ENCODE measurements at regions not wholly inside any gene's neighbourhood (a gene's known extent, or its start where the extent isn't known, plus 50 kb on each side); places are given as distances from the start of the nearest gene placed in this dataset.

GRCh38 chr3:72227486-72228070 is 442.6 kb upstream of the PROK2 start:
- Histone ChIP-seq H3K27me3 (no peaks in the 10 kb centered on the region), H3K4me3 (no peak overlapping the region), H3K27ac (no peak overlapping the region), H3K36me3 (no peaks in the 10 kb centered on the region), H3K9me3 (peaks cover 0 to 38% (median 9%) of the 10 kb centered on the region in 4 donors), H3K4me1 (peaks cover 0 to 12% (median 3%) of the 10 kb centered on the region in 4 donors)
- TF ChIP-seq EP300 (IDR thresholded peaks at IDR 0.05): no peak
- TF ChIP-seq, protein P1, sequence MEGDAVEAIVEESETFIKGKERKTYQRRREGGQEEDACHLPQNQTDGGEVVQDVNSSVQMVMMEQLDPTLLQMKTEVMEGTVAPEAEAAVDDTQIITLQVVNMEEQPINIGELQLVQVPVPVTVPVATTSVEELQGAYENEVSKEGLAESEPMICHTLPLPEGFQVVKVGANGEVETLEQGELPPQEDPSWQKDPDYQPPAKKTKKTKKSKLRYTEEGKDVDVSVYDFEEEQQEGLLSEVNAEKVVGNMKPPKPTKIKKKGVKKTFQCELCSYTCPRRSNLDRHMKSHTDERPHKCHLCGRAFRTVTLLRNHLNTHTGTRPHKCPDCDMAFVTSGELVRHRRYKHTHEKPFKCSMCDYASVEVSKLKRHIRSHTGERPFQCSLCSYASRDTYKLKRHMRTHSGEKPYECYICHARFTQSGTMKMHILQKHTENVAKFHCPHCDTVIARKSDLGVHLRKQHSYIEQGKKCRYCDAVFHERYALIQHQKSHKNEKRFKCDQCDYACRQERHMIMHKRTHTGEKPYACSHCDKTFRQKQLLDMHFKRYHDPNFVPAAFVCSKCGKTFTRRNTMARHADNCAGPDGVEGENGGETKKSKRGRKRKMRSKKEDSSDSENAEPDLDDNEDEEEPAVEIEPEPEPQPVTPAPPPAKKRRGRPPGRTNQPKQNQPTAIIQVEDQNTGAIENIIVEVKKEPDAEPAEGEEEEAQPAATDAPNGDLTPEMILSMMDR (IDR thresholded peaks at IDR 0.05): no peak
- no peak for TF ChIP-seq POLR2A (IDR thresholded peaks at IDR 0.05)
- WGBS, 2 donors: 69 to 74% methylated on average over 5 of the region's 5 CpGs
- no peak for DNase-seq (ENCODE audit: low spot score in 2 of 2)

DNA sequence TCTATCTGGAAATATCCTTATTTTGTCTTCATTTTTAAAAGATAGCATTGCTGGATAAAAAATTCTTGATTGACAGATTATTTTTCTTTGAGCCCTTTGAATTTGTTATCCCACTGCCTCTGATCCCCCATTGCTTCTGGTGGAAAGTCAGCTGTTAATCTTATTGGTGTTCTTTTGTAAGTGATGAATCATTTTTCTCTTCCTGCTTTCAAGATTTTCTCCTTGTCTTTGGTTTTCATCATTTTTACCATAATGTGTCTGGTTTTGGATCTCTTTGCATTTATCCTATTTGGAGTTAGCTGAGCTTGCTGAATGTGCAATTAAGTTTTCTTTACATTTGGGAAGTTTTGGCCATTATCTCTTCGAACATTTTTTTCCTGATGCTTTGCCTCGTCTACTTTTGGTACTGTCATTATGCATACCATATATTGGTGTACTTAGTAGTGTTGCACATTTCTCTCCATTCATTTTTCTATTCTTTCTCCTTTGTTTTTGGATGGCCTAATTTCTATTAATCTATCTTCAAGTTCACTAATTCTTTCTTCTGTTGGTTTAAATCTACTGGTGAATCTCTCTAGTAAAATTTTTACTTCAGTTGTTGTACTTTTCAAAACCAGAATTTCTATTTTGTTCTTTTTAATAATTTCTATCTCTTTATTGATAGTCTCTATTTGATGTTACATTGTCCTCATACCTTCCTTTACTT is 440.0 kb upstream of the PROK2 start:
- 95 to 97% methylated on average over 2 of the region's 2 CpGs for WGBS, 2 donors
- H3K9me3 ChIP-seq: peaks cover 0 to 38% (median 9%) of the 10 kb centered on the region in 4 donors
- DNase-seq (ENCODE audit: low spot score in 2 of 2): no peak
- H3K27me3 ChIP-seq: no peaks in the 10 kb centered on the region
- H3K4me3 ChIP-seq: no peak overlapping the region
- no peaks in the 10 kb centered on the region for H3K36me3 ChIP-seq
- TF ChIP-seq, protein P1 (IDR thresholded peaks at IDR 0.05): no peak
- no peak for TF ChIP-seq EP300 (IDR thresholded peaks at IDR 0.05)
- no peak for TF ChIP-seq POLR2A (IDR thresholded peaks at IDR 0.05)
- H3K27ac ChIP-seq: no peak overlapping the region
- no peaks in the 10 kb centered on the region for H3K4me1 ChIP-seq

DNA sequence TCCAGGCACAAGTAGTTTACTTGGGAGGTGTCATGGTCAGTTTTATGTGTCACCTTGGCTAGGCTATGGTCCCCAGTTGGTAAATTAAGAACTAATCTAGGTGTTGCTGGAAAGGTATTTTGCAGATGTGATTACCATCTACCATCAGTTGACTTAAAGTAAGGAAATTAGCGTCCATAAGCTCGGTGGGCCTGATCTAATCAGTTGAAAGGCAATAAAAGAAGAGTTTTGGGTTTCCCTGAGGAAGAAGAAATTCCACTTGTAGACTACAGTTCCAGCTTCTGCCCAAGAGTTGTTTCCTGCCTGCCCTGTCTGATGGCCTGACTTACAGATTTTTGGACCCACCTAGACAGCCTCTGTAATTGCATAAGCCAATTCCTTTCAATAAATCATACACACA is 438.7 kb upstream of the PROK2 start:
- H3K4me3 ChIP-seq: no peak overlapping the region
- H3K27me3 ChIP-seq: no peaks in the 10 kb centered on the region
- no peaks in the 10 kb centered on the region for H3K36me3 ChIP-seq
- H3K4me1 ChIP-seq: no peaks in the 10 kb centered on the region
- no peak for DNase-seq (ENCODE audit: low spot score in 2 of 2)
- H3K27ac ChIP-seq: no peak overlapping the region
- 86 to 97% methylated on average over 2 of the region's 2 CpGs for WGBS, 2 donors
- no peak for TF ChIP-seq POLR2A (IDR thresholded peaks at IDR 0.05)
- TF ChIP-seq, protein P1 (IDR thresholded peaks at IDR 0.05): no peak
- TF ChIP-seq EP300 (IDR thresholded peaks at IDR 0.05): no peak
- H3K9me3 ChIP-seq: peaks cover 0 to 38% (median 9%) of the 10 kb centered on the region in 4 donors

DNA sequence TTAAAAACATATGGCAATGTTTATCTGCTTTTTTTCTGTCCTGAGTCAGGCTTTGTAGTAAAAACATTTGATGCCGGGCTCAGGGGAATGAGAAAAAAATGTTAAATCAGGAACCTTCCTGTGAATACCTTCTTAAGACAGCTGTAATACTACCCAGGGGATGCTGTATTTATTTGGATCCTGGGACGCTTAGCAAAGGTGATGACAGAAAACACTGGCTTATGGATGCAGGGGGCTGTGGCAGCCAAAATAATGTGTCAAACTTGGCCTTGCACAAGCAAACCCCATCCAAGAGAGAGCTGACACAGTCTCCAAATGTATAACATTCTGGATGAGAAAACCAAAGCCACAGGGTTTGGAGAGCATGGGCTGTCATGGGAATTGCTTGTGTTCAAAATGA is 438.2 kb upstream of the PROK2 start:
- no peaks in the 10 kb centered on the region for H3K4me1 ChIP-seq
- H3K36me3 ChIP-seq: no peaks in the 10 kb centered on the region
- peaks cover 0 to 38% (median 9%) of the 10 kb centered on the region in 4 donors for H3K9me3 ChIP-seq
- H3K4me3 ChIP-seq: no peak overlapping the region
- no peak for DNase-seq (ENCODE audit: low spot score in 2 of 2)
- H3K27me3 ChIP-seq: no peaks in the 10 kb centered on the region
- 53 to 78% methylated on average over 2 of the region's 2 CpGs for WGBS, 2 donors
- H3K27ac ChIP-seq: no peak overlapping the region
- no peak for TF ChIP-seq EP300 (IDR thresholded peaks at IDR 0.05)
- TF ChIP-seq POLR2A (IDR thresholded peaks at IDR 0.05): no peak
- TF ChIP-seq, protein P1 (IDR thresholded peaks at IDR 0.05): no peak

DNA sequence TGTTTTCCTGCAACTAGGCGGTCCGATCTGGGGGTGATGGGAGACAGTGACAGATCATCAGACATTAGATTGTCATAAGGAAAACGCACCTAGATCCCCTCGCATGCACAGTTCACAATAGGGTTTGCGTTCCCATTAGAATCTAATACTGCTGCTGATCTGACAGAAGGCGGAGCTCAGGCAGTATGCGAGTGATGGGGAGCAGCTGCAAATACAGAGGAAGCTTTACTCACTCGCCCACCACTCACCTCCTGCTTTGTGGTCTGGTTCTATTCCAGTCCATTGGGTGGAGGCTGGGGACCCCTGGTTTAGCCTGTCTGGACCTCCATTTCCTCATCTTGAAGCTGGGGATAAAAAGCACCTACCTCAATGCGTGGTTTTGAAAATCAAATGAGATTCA is 437.5 kb upstream of the PROK2 start:
- 68 to 78% methylated on average over 9 of the region's 9 CpGs for WGBS, 2 donors
- no peaks in the 10 kb centered on the region for H3K4me1 ChIP-seq
- H3K9me3 ChIP-seq: peaks cover 0 to 38% (median 9%) of the 10 kb centered on the region in 4 donors
- H3K36me3 ChIP-seq: no peaks in the 10 kb centered on the region
- H3K27ac ChIP-seq: no peak overlapping the region
- H3K4me3 ChIP-seq: no peak overlapping the region
- TF ChIP-seq, protein P1 (IDR thresholded peaks at IDR 0.05): no peak
- no peak for TF ChIP-seq POLR2A (IDR thresholded peaks at IDR 0.05)
- no peak for TF ChIP-seq EP300 (IDR thresholded peaks at IDR 0.05)
- no peak for DNase-seq (ENCODE audit: low spot score in 2 of 2)
- H3K27me3 ChIP-seq: no peaks in the 10 kb centered on the region
